Kasumi-1 (cell line): ENCODE measurements at regions not wholly inside any gene's neighbourhood (a gene's known extent, or its start where the extent isn't known, plus 50 kb on each side); places are given as distances from the start of the nearest gene placed in this dataset.
"Not testable (repeated sequence)": the region's sequence is repeated elsewhere in the genome, so short reads cannot be mapped to it uniquely, and the experiment has no call there.

Experiments used
- DNase-seq, 2 experiments: peaks; one replicate each; lab custom pipeline; 2025; lab: John Stamatoyannopoulos, UW

DNA sequence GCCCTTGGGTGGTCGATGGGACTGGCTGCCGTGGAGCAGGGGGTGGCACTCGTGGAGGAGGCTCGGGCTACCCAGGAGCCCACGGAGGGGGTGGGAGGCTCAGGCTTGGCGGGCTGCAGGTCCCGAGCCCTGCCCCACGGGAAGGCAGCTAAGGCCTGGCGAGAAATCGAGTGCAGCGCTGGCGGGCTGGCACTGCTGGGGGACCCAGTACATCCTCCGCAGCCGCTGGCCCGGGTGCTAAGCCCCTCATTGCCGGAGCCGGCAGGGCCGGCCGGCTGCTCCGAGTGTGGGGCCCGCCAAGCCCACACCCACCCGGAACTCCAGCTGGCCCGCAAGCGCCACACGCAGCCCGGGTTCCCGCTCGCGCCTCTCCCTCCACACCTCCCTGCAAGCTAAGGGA, 435.6 kb downstream of the RWDD3 start:
- DNase-seq = not testable (repeated sequence)

DNA sequence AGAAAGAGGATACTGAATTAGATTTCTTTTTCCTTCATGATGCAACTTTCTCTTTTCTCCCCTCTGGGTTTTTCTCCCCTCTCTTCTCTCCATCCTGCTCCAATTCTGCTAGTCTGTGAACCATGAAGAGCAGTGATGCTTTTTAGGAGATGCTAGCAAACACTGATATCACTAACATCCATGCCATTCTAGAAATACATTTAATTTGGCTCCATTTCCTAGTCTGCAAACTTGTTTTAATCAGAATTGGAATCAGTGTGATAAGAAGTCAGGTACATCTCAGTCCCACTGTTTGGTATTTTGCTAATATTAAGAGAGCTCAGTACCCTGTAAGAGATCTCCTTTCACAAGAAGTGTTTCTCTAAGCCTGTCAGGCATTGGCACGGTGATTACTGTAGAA, 437.1 kb downstream of the RWDD3 start:
- no peak for DNase-seq

DNA sequence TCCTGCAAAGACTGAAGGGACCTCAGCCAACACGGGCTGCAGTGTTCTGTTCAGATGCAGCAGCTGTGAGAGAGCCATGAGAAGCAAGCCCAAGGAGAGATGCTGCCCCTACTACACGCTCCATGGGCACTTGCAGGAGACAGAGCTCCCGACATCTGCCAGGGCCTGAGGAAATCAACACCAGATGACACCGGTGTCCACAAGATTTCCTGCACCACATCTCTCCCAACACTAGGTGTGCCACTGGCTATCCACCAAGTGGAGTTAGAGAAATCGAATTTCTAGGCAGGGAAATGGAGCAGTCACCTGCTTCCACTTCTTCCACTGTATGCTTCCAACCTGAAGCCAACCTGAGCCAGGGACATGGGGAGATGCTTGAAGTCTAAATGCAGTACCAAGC, 445.3 kb downstream of the RWDD3 start:
- no peak for DNase-seq

DNA sequence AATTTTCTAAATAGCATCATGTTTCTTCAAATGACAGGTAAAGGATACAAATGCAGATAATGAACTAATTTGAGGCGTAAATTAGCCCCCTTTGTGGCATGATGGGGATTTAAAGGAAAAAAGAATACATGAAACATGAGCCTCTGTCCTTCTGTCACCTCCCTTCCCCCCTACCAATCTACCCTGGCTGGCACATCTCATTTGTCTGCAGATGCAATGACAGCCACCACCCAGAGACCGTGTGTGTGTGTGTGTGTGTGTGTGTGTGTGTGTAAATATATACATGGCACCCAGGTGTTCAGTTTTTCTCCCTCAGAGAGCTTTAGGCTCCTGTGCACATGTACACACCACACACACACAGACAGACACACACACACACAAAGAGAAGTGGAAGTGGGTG, 451.1 kb downstream of the RWDD3 start:
- DNase-seq = no peak

DNA sequence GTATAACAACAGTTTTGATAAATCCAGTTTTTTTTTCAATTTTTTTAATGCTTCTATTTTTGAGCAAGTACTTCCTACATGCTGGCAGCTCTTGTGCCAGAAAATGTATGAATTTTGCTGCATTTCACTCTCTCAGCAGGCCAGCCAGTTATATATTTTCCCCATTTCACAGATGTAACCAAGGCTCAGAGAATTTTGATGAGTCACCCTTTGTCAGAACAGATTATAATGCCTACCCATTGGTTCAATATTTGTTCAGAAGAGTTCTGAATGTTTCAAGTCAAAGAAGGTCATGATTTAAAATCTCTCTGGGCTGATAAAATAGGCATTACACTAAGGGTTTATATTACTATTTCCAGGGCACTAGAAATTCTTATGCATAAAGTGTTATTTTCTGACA, 452.2 kb downstream of the RWDD3 start:
- no peak for DNase-seq

DNA sequence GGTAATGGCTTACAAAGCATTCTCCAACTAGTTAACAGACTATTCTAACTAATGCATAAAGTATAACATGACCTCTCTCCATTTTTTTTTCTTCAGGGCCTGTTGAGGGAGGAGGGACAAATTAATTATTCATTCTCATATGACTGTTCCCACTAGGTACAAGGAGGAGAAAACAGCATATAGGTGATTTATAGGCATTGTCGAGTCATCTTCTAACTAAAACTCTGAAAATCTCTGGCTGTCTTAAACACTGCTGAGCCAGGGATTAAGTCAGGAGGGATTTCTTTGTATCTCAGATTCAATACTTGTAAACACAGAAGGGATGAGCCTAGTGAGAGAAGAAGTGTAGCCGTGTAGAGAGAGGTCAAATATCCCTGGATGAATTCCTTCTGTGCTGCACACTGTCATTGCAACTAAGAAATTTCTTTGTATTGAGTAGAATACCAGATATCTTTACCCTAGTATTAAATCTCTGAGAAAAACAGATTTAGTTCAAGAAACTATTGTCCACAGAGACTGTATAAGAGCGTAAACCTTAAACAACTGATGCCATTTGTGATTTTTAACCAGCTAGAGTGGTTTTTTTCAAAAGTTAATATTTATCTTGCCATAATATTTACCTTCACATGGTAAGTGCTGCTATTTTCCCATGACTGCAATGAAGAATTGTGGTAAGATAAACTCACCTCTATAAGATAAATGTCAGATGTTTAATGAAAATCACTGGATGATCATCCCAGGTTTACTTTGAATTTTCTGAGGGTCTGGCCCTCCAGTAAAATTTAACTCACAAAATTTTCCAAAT, 465.3 kb downstream of the RWDD3 start:
- no peak for DNase-seq

DNA sequence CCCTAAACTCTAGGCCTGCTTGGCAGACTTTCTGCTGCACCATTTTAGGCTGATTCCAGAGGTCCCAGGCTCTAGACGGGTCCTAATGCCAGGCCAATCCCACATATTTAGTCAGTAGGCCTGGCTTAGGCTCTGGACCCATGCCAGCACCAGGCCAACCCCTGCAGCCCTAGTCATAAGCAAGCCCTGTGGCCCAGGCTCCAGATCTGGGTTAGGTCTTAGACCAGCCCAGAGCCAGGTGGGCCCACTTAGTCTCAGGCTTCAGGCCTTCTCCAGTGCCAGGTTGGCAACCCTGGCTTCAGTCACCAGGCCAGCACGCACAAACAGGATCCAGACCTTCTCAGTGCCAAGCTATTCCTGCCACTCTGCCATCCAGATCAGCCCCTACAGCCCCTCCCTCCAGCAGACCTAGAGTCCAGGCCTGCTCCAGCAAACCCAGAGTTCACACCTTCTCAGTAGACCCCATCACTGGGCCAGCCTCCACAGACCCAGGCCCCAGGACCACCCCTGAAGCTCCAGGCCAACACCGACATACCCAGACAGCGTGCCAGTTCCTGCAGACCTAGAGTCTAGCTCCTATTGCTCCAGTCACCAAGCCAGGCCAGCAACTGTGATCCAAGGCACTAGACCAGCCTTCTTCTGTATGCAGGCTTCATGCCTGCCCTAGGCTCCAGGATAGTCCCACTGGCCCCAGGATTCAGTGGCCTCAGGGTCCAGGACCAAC, 467.6 kb downstream of the RWDD3 start:
- no peak for DNase-seq

DNA sequence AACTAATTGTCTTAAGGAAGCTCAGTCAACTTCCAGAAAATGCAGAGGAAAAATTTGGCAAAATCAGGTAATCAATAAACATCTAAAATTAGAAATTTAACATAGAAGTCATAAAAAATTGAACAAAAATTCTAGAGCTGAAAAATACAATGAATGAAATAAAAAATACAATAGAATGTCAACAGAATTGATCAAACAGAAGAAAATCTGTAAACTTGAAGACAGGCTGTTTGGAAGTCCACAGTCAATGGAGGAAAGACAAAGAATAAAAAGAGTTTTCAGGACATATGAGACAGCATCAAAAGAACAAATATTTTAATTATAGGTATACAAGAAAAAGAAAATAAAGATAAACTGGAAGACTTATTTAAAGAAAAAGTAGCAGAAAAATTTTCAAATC, 469.0 kb downstream of the RWDD3 start:
- DNase-seq = no peak

DNA sequence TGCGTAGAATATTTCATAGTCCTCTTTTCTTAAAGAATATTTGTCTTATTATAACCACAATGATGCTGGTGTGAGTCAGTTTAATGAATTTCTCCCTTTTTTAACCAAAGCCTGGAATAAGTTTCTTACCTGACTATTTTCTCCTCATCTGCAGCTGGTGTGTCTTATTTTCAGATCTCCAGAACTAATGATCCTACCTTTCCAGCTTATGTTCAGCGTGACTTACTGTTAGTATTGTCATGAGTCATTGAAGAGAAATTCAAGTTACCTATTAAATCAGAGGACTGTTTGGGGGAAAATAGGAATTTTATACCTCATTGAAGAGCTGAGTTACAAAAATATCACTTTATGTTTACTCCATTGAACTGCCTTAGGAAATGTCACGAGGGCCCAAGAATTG, 482.1 kb downstream of the RWDD3 start:
- DNase-seq = no peak

DNA sequence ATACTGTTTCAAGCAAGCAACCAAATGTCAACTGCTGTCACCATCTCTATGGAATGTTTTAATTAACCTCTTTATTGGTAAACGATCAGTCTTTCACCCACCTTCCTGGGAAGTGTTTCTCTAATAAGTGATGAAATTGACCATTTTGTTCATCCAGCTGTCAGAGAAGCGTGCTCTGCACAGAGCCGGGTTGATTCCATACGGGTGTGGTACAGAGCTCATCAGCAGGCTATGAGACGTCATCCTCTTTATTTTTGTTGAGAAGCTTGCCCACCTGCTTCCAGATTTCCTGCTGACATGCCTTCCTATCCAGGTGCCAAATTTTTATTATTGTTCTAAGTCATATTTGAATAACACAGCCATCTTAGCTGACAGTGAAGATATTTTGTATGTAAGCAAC, 482.5 kb downstream of the RWDD3 start:
- no peak for DNase-seq

DNA sequence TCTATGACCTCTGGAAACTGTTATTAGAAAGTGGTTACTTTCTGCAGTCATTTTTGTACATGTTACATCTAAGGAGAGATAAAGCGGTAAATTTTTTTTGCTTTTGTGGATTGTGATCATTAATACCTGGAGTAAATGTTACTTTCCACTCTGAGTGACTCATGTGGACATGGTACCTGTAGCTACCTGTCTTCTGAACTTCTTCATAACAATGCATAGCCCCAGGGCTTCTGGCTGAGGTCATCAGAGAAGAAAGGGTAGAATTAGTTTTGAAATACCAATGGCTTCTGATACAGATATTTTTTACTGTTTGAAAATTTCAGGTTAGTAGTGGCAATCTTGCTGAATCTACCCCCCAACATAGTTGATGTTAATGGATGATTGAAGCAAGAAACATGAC, 489.3 kb downstream of the RWDD3 start:
- DNase-seq = no peak

DNA sequence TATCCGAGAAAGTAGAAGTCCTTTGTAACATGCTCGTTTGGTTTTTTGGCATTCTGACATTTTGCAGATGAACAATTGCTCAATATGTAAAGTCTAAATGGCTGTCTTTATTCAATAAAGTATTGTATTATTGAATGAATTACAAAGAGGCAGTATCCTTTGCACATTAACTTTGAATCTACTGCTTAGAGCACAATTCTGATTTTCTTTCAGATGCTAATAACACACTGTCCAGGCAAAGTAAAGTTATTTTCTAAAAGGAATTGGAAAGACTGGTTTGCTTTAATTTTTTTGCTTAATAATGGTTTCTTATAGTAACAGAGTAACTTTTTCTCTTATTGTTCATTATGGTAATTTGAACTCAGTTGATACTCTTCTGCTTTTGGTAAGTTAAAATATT, 494.8 kb downstream of the RWDD3 start:
- no peak for DNase-seq

DNA sequence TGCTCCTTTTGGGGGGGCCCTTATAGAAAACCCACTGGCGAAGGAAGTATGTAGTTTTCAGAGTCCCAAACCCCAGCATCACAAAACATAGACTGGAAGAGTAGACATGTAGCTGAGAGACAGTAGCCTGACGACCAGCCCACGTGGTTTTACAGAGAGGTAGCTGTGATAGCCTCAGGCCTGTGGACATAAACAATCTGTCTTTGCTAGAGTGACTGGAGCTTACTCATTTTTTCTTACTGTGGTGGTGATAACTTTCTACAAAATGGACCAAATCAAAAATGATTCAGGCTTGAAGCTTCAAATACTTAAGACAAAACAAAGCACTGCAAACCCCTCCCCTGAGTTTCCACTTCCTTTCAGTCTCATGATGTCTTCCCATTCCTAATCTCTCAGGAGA, 497.0 kb downstream of the RWDD3 start:
- DNase-seq = no peak

DNA sequence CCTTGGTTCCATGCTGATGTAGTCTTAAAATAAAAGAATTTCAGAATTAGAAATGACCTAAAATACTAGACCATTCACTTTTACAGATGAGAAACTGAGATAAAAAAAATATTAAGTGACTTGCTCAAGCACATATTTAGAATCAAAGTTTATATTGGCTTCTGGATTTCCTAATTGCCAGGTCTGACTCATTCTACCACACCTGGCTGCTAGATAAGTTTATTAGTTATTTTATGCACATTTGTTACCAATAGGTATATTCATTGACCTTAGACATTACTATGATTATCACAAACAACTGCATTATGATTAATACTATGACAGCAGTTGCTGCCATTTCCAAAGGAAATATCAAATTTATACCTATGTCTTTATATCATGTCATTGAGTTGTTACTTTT, 497.5 kb downstream of the RWDD3 start:
- DNase-seq = no peak

DNA sequence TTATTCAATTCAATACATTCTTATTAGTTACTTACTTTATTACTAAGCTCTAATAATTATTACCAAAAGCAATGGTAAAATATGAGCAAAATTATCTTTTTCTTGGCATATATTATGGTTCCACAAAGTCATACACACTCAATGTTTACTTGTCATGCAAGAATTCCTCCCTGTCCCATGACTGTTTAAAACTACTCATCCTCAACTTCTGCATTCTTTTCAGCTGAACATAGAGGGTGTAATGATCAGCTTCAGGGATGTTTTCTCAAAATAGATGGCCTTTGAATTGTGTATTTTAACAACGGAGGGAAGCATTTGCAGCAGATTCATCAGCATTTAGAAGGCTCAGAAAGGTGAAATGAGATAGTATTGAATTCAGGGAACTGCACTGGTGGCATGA, 499.0 kb downstream of the RWDD3 start:
- no peak for DNase-seq

DNA sequence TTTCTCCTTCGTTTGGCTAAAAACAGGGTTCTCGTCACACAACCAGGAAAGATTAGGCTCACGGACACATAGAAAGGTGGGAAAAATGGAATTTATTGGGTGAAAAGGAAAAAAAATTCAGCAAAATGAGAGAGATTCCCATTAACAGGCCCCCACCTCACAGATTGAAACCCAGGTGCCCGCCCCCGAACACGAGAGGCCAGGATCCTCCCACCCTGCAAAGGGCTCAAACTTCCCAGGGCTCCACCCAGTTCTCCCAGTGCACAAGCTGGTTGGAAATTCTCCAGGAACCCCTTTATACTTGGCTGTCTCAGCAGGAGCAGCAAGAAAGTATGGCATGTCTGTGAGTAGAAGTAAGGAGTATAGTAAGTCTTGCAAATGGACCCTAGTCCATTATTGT, 499.7 kb downstream of the RWDD3 start:
- no peak for DNase-seq

DNA sequence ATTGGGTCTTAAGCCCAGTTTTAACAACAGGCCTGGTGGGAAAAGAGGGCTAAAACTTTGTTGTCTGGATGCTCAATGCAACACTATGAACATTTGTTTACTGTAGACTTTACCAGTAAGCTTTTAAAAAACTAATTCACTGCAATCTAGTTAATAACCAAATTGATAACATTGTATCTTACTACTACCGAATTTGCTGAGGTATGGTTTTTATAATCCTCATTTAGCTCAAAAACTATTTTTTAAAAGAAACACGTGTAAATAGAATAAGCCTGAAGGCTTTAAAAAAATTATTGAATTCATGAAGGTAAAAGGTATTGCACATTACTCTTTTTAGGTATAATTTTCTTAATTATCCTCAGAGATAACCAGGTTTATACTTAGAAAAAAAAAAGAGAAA, 500.6 kb downstream of the RWDD3 start:
- no peak for DNase-seq

DNA sequence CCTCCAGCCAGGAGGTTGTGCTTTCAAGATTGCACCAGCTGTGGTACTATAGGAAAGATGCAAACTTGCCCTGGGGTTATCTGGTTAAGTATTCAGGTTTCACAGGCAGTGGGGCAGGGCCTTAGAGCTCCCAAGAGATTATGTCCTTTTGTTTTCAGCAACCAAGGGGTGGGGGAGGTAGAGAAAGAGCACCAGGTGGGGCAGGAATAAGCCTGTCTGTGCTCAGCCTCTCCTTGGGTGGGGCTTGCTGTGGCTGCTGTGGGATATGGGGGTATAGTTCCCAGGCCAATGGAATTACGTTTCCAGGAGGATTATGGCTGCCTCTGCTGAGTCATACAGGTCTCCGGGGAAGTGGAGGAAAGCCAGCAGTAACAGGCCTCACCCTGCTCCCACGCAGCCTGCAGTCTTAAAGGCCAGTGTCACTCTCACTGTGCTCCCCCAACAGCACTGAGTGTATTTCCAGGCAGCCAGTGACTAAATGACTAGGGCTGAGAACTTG, 508.6 kb downstream of the RWDD3 start:
- DNase-seq = no peak

DNA sequence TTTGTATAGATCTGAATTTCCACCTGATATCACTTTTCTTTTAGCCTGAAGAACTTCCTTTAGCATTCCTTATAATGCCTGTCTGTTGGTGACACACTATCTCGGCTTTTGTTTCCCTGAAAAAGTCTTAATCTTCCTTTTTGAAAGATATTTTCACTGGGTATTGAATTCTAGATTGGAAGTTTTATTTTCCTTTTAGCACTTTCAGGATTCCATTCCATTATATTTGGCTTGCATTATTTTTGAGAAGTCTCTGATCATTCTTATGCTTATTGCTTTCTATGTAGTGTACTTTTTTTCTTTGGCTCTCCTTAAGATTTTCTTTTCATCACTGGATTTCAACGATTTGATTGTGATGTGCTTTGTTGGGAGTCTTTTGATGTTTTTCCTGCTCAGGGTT, 510.7 kb downstream of the RWDD3 start:
- DNase-seq = no peak

DNA sequence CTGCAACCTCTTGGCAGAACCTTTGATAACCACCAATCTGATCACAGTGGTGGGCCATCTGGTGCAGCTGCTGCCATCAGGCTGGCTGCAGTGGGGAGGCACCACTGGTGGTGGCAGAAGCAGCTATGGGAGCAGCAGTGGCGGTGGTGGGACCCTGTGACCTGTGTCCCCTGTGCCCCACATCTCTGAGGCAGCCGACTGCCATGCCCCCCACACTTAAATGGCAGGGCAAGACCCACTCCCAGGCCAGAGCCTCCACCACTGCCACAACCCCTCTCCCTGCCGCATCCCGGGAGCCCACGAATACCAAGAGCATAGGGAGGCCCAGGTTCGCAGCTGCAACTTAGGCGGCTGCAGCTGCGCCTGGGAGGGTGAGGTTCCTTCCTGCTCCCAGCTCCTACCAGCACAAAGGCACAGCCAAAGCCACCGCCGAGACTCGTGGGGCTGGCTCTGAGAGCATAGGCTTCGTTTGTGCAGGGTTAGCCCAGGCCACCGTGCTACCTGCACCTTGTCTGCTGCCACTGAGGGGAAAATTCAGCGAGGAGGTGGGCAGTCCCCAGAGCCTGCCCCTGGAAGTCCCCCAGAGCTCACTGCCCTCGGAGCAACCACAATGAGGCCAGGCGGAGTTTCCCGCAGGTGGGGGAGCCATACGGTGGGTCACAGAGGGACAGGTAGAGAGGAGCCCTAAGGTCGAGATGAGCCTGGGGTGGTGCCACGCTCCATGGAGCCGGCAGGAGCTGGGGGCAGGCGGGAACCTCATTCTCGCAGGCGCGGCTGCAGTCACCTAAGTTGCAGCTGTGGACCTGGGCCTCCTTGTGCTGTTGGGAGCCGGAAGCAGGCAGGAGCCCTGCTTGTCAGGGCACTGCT, 518.7 kb downstream of the RWDD3 start:
- no peak for DNase-seq

DNA sequence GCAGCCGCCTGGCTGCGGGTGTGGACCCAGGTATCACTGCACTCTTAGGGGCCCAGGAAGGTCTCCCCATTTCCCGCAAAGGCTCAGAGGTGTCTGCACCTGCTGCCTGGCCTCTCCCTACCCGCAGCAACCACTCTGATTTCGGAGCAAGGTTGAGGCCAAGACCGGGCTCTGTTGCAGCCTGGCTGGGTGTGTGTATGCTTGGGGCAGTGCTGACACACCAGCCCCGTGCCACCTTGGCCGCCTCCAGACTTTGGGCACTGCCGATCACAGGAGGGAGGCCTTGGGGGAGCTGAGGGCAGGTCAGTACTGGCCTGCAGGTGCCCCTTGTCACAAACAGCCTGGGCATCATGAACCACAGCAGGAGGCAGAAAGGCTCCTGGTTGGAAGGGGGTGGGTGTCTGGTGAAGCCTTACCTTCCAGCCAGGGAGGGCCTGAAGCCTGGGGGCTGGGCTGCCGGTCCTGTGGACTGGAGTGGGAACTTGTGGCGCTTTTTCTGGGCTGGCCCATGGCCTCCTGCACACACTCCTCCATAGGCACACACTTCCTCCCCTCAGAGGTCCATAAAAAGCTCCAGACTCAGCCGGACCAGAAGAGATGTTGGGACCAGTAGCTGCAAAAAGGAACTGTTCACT, 519.5 kb downstream of the RWDD3 start:
- DNase-seq = no peak

DNA sequence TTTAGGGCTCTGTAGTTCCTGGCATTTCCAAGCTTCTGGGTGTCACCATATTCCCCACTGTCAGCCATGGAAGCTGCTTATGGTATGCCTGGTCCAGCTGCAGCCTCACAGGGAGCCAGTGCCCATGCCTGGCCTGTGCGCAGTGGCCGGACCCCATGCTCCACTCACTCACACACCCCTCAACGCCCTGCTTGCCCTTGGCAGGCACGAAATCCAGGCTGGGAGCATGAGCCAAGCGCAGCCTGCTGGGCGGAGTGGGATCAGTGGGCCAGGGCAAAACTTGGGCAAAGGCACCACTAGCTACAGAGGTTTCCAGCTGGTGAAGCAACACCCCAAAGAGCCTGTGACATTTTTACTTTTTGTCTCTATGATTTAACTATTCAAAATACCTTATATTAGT, 520.4 kb downstream of the RWDD3 start:
- no peak for DNase-seq
